B cell (primary cell): ENCODE measurements at regions not wholly inside any gene's neighbourhood (a gene's known extent, or its start where the extent isn't known, plus 50 kb on each side); places are given as distances from the start of the nearest gene placed in this dataset.

Source experiments
- ATAC-seq: fragments of 200-7000 bp; cut with Tn5 transposase; one replicate; pipeline ENCODE4 v1.10.0; 2021; ENCODE audit warnings: low read depth, mild to moderate bottlenecking, moderate number of reproducible peaks, moderate library complexity
- CTCF ChIA-PET: fragments of 350-600 bp; sonication (Branson Sonifier 250); formaldehyde crosslinking; loops from one replicate; lab custom pipeline; 2021; ENCODE audit warnings: antibody characterized with exemption, inconsistent platforms; lab: Charles Lee
- POLR2A ChIA-PET: fragments of 350-600 bp; sonication (Branson Sonifier 250); formaldehyde crosslinking; loops from one replicate; lab custom pipeline; 2021; ENCODE audit warnings: antibody characterized with exemption; lab: Charles Lee
- DNase-seq: peaks from one replicate; pipeline ENCODE4 v3.0.0; 2013
- H2AFZ ChIP-seq: 2 replicates; pipeline ENCODE4 v1.6.1; 2012; ENCODE audit warnings: mild to moderate bottlenecking, low read depth, low read length; ENCODE audit not compliant: insufficient read depth, poor library complexity, severe bottlenecking
- H3K27ac ChIP-seq, 2 donors: 1 replicate in 1 of 2; 2 replicates in 1 of 2; pipeline ENCODE4 v1.5.1; 2012 to 2013; ENCODE audit warnings: low read length in 2 of 2, mild to moderate bottlenecking in 2 of 2, moderate library complexity in 1 of 2
- H3K27me3 ChIP-seq, 4 experiments: fragments of 200-600 bp in 1 of 4; sonication (generic) in 1 of 4; replicated peaks in 1 of 4; 1 replicate in 2 of 4; 2 replicates in 2 of 4; pipeline versions ENCODE4 v1.6.1 to v1.7.0; 2013 to 2016; ENCODE audit warnings: low read length in 3 of 4, mild to moderate bottlenecking in 2 of 4, mixed read lengths in 1 of 4, moderate library complexity in 1 of 4; ENCODE audit not compliant: insufficient read depth in 4 of 4, control insufficient read depth in 3 of 4; ENCODE audit errors: control extremely low read depth in 1 of 4
- H3K36me3 ChIP-seq, 2 experiments: replicated peaks in 1 of 2; 1 replicate in 1 of 2; 2 replicates in 1 of 2; pipeline versions ENCODE4 v1.6.1 to v1.7.1; 2013; ENCODE audit warnings: low read length in 1 of 2; ENCODE audit not compliant: insufficient read depth in 2 of 2, control insufficient read depth in 1 of 2; ENCODE audit errors: control extremely low read depth in 1 of 2, extremely low read depth in 1 of 2
- H3K4me1 ChIP-seq, 2 donors: fragments of 200-600 bp in 1 of 2; sonication (generic) in 1 of 2; 1 replicate in 1 of 2; 2 replicates in 1 of 2; pipeline versions ENCODE4 v1.5.1 to v1.6.1; 2013 to 2017; ENCODE audit warnings: low read length in 2 of 2; ENCODE audit not compliant: control insufficient read depth in 2 of 2, insufficient read depth in 2 of 2
- H3K4me2 ChIP-seq: replicated peaks from 2 replicates; pipeline ENCODE3; 2012; ENCODE audit warnings: mild to moderate bottlenecking, low read depth, low read length; ENCODE audit not compliant: poor library complexity, severe bottlenecking
- H3K4me3 ChIP-seq, 5 experiments: fragments of 200-600 bp in 1 of 5; sonication (generic) in 1 of 5; 1 replicate in 3 of 5; 2 replicates in 2 of 5; pipeline versions ENCODE4 v1.5.1 to v1.7.0; 2011 to 2016; ENCODE audit warnings: low read length in 4 of 5, mild to moderate bottlenecking in 4 of 5, low read depth in 2 of 5, control low read depth in 1 of 5, moderate library complexity in 1 of 5; ENCODE audit not compliant: insufficient read depth in 1 of 5; ENCODE audit errors: control extremely low read depth in 1 of 5, extremely low read depth in 1 of 5
- H3K79me2 ChIP-seq: fragments of 200-600 bp; sonication (generic); one replicate; pipeline ENCODE4 v1.6.0; 2016; ENCODE audit warnings: low read length; ENCODE audit not compliant: control insufficient read depth, insufficient read depth
- H3K9ac ChIP-seq: fragments of 200-600 bp; sonication (generic); 2 replicates; pipeline ENCODE4 v1.6.1; 2017; ENCODE audit warnings: mild to moderate bottlenecking, low read length, moderate library complexity
- H3K9me3 ChIP-seq, 3 donors: one replicate each; pipeline versions ENCODE4 v1.6.1 to v1.7.1; 2013; ENCODE audit warnings: low read length in 2 of 3; ENCODE audit not compliant: control insufficient read depth in 2 of 3, insufficient read depth in 1 of 3; ENCODE audit errors: control extremely low read depth in 1 of 3
- H4K20me1 ChIP-seq: 2 replicates; pipeline ENCODE4 v1.6.0; 2012; ENCODE audit warnings: mild to moderate bottlenecking, low read length; ENCODE audit not compliant: insufficient read depth, control insufficient read depth, poor library complexity, severe bottlenecking
- H3K27ac Mint-ChIP-seq: one replicate; pipeline ENCODE4 v1.8.0; 2021; ENCODE audit warnings: mixed read lengths
- H3K27me3 Mint-ChIP-seq: one replicate; pipeline ENCODE4 v1.8.0; 2021; ENCODE audit warnings: mixed read lengths
- H3K4me1 Mint-ChIP-seq: one replicate; pipeline ENCODE4 v1.8.0; 2021; ENCODE audit warnings: mixed read lengths
- H3K4me3 Mint-ChIP-seq: one replicate; pipeline ENCODE4 v1.8.0; 2021; ENCODE audit warnings: mixed read lengths
- H3K9me3 Mint-ChIP-seq: one replicate; pipeline ENCODE4 v1.8.0; 2022; ENCODE audit warnings: mixed read lengths; ENCODE audit not compliant: insufficient read depth
- CTCF ChIP-seq: fragments of 200-600 bp; IDR thresholded peaks from one replicate; pipeline ENCODE4 v1.8.0; 2022; ENCODE audit warnings: antibody characterized with exemption, mild to moderate bottlenecking
- EZH2 ChIP-seq: IDR thresholded peaks from 2 replicates; pipeline ENCODE4 v1.6.1; 2012; ENCODE audit warnings: borderline replicate concordance, low read depth, mild to moderate bottlenecking, moderate library complexity, low read length; ENCODE audit not compliant: insufficient read depth, poor library complexity, severe bottlenecking
- WGBS: methylation state at CpG from one replicate; pipeline ENCODE4 v1.1.5; 2013; ENCODE audit warnings: missing lambda C conversion rate; ENCODE audit not compliant: insufficient coverage; 5-methylcytosine and 5-hydroxymethylcytosine counted together
- intact Hi-C: fragments of 100-400 bp; cut with micrococcal nuclease; formaldehyde crosslinking; loops from one replicate; pipeline ENCODE4 v1.10.0; 2022

DNA sequence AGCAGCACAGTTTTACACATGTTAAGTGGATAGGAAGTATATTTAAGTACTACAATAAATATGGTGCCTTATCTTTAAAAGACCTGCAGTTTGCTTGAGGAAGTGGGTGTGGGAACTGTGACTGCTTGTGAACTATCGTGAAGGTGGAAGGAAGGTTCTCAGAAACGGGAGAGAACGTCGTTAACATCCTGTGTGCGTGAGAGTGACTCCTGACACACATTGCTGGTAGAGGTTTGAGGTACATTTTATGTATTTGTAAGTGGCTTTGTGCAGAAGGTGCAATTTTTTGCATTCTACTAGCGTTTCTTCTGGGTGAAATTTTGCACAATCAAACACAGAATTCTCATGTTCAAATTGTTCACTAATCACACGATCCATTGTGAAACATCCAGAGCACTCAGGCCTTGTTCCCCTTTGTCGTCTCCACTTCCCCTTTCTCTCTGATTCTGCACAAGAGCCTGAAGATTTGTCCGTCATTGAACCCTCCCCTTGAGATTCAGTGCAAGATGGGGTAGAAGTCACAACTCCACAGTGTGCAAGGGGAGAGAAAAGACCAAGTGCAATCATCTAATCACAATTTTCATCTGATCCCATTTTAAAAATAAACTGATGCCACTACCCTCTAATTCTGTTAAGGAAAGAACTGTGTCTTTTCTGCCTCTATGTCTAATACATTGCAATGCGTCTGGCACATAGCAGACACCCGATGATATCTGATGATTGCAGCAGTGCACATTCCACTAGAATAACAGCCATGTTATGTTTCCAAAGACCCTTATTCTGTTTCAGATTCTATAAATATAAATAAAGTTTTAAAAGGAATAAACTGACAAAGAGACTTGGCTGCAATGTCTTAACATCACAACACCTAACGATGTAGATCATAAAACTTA, 279.9 kb downstream of the NEBL start:
- no peak for ATAC-seq
- ChIA-PET CTCF (no interaction called here), POLR2A (no interaction called here)
- no peaks in the 10 kb centered on the region for H3K9me3 ChIP-seq
- Mint-ChIP-seq H3K27me3 (no peaks in the 10 kb centered on the region), H3K4me3 (no peak overlapping the region), H3K27ac (no peak overlapping the region), H3K4me1 (no peaks in the 10 kb centered on the region), H3K9me3 (peaks cover 3% of the 10 kb centered on the region)
- 0% methylated on average over 7 of the region's 12 CpGs for WGBS
- no peak for TF ChIP-seq EZH2
- no peak for TF ChIP-seq CTCF
- no peak overlapping the region for H3K9ac ChIP-seq
- no peak overlapping the region for H2AFZ ChIP-seq
- intact Hi-C loops, result no loop called here
- H3K4me2 ChIP-seq, result no peak overlapping the region
- H3K36me3 ChIP-seq, result no peaks in the 10 kb centered on the region
- no peaks in the 10 kb centered on the region for H4K20me1 ChIP-seq
- DNase-seq, result no peak
- H3K27ac ChIP-seq, result no peak overlapping the region
- peak overlapping the region in 1 of 5 experiments; percentile 38 for H3K4me3 ChIP-seq
- no peaks in the 10 kb centered on the region for H3K4me1 ChIP-seq
- no peaks in the 10 kb centered on the region for H3K79me2 ChIP-seq
- H3K27me3 ChIP-seq, result no peaks in the 10 kb centered on the region

- Histone ChIP-seq H3K79me2 (no peaks in the 10 kb centered on the region), H3K4me1 (no peaks in the 10 kb centered on the region), H4K20me1 (no peaks in the 10 kb centered on the region), H3K4me2 (no peak overlapping the region), H3K27me3 (no peaks in the 10 kb centered on the region), H3K9ac (no peak overlapping the region), H2AFZ (no peak overlapping the region), H3K27ac (no peak overlapping the region), H3K9me3 (no peaks in the 10 kb centered on the region), H3K36me3 (no peaks in the 10 kb centered on the region), H3K4me3 (no peak overlapping the region)
- Mint-ChIP-seq H3K9me3 (peaks cover 3% of the 10 kb centered on the region), H3K4me3 (no peak overlapping the region), H3K27me3 (no peaks in the 10 kb centered on the region), H3K27ac (no peak overlapping the region), H3K4me1 (no peaks in the 10 kb centered on the region)
- POLR2A ChIA-PET, result no interaction called here
- CTCF ChIA-PET, result no interaction called here
- TF ChIP-seq CTCF, result no peak
- no peak for TF ChIP-seq EZH2
- WGBS, result 75% methylated on average over 2 of the region's 3 CpGs
- DNase-seq (no peak), ATAC-seq (no peak)
- intact Hi-C loops, result no loop called here
Measured at GRCh38 chr10:20616056-20616671, 280.9 kb downstream of the NEBL start.
